ENCODE measurements at regions not wholly inside any gene's neighbourhood (a gene's known extent, or its start where the extent isn't known, plus 50 kb on each side); places are given as distances from the start of the nearest gene placed in this dataset.

DNA sequence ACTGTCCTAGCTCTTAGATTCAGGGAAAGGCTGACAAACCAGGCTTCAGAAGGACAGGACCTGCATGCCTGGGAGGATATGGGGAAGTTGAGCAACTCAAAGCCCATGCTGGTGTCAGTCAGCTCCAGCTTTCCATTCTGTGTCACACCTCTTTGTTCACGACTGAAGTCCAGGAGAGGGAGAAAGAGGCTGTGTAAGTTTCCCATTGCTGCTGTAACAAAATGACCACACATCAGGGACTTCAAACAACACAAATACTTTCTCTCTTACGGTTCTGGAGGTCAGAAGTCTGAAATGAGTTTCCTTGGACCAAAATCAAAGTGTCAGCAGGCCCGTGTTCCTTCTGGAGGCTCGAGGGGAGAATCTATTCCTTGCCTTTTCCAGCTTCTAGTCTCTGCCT is 50.6 kb upstream of the STX18 start:
- no peaks in the 10 kb centered on the region for H3K4me1 Mint-ChIP-seq (ENCODE audit: low read depth)
- intact Hi-C loops (cut with micrococcal nuclease), result no loop called here
- H3K9me3 Mint-ChIP-seq, result peaks cover 32% of the 10 kb centered on the region
- H3K36me3 Mint-ChIP-seq, result peaks cover 42% of the 10 kb centered on the region
- no peak overlapping the region for H3K27ac Mint-ChIP-seq
- H3K27me3 Mint-ChIP-seq, result no peaks in the 10 kb centered on the region
- POLR2A ChIA-PET, result no interaction called here
- CTCF ChIA-PET, result no interaction called here
- H3K4me3 Mint-ChIP-seq, result no peak overlapping the region
- DNase-seq, result no peak
